MM.1S (cell line): ENCODE measurements at regions not wholly inside any gene's neighbourhood (a gene's known extent, or its start where the extent isn't known, plus 50 kb on each side); places are given as distances from the start of the nearest gene placed in this dataset.

Source experiments
- EZH2 ChIP-seq: fragments of 300-600 bp; sonication (generic); optimal IDR thresholded peaks from 2 replicates; pipeline ENCODE3; 2017; ENCODE audit warnings: low read depth, mild to moderate bottlenecking, antibody characterized with exemption, low read length, mixed read lengths
- EZH2phosphoT487 ChIP-seq: fragments of 300-600 bp; sonication (generic); IDR thresholded peaks from 2 replicates; pipeline ENCODE4 v1.6.1; 2018; ENCODE audit warnings: antibody characterized with exemption, low read length
- TF ChIP-seq, protein P1 (sequence below): fragments of 300-600 bp; sonication (generic); IDR thresholded peaks from 2 replicates; pipeline ENCODE4 v1.5.1; 2016; ENCODE audit warnings: antibody characterized with exemption, low read length, mixed read lengths

DNA sequence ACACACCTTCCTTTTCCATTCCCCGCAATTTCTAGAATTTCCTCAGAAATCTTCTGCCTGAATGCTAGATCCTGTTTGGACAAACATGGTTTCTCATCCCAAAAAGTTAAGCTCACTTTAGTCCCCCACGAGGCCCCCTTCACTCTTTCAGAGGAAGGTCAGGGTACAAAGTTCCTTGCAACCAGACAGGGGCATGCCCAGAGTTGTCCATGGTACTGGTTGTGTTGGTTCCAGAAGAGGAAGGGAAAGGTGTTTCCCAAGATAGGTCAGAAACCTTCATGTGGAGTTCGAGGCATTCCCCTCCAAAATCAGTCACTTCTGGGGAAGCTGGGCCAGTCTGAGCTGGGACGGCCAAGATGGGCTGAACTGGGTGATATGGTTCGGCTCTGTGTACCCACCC, 167.6 kb upstream of the MAFB start:
- TF ChIP-seq, protein P1, sequence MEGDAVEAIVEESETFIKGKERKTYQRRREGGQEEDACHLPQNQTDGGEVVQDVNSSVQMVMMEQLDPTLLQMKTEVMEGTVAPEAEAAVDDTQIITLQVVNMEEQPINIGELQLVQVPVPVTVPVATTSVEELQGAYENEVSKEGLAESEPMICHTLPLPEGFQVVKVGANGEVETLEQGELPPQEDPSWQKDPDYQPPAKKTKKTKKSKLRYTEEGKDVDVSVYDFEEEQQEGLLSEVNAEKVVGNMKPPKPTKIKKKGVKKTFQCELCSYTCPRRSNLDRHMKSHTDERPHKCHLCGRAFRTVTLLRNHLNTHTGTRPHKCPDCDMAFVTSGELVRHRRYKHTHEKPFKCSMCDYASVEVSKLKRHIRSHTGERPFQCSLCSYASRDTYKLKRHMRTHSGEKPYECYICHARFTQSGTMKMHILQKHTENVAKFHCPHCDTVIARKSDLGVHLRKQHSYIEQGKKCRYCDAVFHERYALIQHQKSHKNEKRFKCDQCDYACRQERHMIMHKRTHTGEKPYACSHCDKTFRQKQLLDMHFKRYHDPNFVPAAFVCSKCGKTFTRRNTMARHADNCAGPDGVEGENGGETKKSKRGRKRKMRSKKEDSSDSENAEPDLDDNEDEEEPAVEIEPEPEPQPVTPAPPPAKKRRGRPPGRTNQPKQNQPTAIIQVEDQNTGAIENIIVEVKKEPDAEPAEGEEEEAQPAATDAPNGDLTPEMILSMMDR = no peak
- no peak for TF ChIP-seq EZH2
- no peak for TF ChIP-seq EZH2phosphoT487
